ENCODE measurements at regions not wholly inside any gene's neighbourhood (a gene's known extent, or its start where the extent isn't known, plus 50 kb on each side); places are given as distances from the start of the nearest gene placed in this dataset.
A peak's percentile ranks its signal among the peaks of the same experiment; 100 is the strongest.

- no peaks in the 10 kb centered on the region for H3K36me3 ChIP-seq (ENCODE audit: low read depth)
- no peak for DNase-seq (ENCODE audit: low spot score)
- no peak for TF ChIP-seq CTCF (IDR thresholded peaks at IDR 0.05; ENCODE audit: poor library complexity, severe bottlenecking)
- H3K27me3 ChIP-seq (ENCODE audit: insufficient read depth, poor library complexity, severe bottlenecking), result peaks cover 3% of the 10 kb centered on the region
- 0 out of 3 replicates have a peak, but pooled peaks have one; percentile 22 for ATAC-seq (ENCODE audit: low read depth)
- peaks cover 20% of the 10 kb centered on the region for H3K4me1 ChIP-seq (ENCODE audit: insufficient read depth, poor library complexity, severe bottlenecking)
- no peak overlapping the region for H3K27ac ChIP-seq (ENCODE audit: poor library complexity, severe bottlenecking)
- H3K4me3 ChIP-seq (ENCODE audit: severe bottlenecking), result no peak overlapping the region
- H3K9me3 ChIP-seq (ENCODE audit: severe bottlenecking), result no peaks in the 10 kb centered on the region
Measured at GRCh38 chr16:66127459-66128370, 238.8 kb upstream of the CDH5 start.

GRCh38 chr16:66121466-66121865, 245.0 kb upstream of the CDH5 start:
- ATAC-seq (ENCODE audit: low read depth), result no peak
- DNase-seq (ENCODE audit: low spot score), result no peak
- no peak for TF ChIP-seq CTCF (IDR thresholded peaks at IDR 0.05; ENCODE audit: poor library complexity, severe bottlenecking)
- no peaks in the 10 kb centered on the region for H3K27me3 ChIP-seq (ENCODE audit: insufficient read depth, poor library complexity, severe bottlenecking)
- H3K4me3 ChIP-seq (ENCODE audit: severe bottlenecking), result no peak overlapping the region
- H3K27ac ChIP-seq (ENCODE audit: poor library complexity, severe bottlenecking), result no peak overlapping the region
- no peaks in the 10 kb centered on the region for H3K9me3 ChIP-seq (ENCODE audit: severe bottlenecking)
- H3K4me1 ChIP-seq (ENCODE audit: insufficient read depth, poor library complexity, severe bottlenecking), result no peaks in the 10 kb centered on the region
- no peaks in the 10 kb centered on the region for H3K36me3 ChIP-seq (ENCODE audit: low read depth)

GRCh38 chr16:66120656-66121055, 245.8 kb upstream of the CDH5 start:
- H3K4me1 ChIP-seq (ENCODE audit: insufficient read depth, poor library complexity, severe bottlenecking), result no peaks in the 10 kb centered on the region
- no peaks in the 10 kb centered on the region for H3K9me3 ChIP-seq (ENCODE audit: severe bottlenecking)
- H3K36me3 ChIP-seq (ENCODE audit: low read depth), result no peaks in the 10 kb centered on the region
- ATAC-seq (ENCODE audit: low read depth) (no peak), DNase-seq (ENCODE audit: low spot score) (no peak)
- no peak for TF ChIP-seq CTCF (IDR thresholded peaks at IDR 0.05; ENCODE audit: poor library complexity, severe bottlenecking)
- H3K27ac ChIP-seq (ENCODE audit: poor library complexity, severe bottlenecking), result no peak overlapping the region
- H3K4me3 ChIP-seq (ENCODE audit: severe bottlenecking), result no peak overlapping the region
- H3K27me3 ChIP-seq (ENCODE audit: insufficient read depth, poor library complexity, severe bottlenecking), result no peaks in the 10 kb centered on the region

- no peak for TF ChIP-seq CTCF (IDR thresholded peaks at IDR 0.05; ENCODE audit: poor library complexity, severe bottlenecking)
- ATAC-seq (ENCODE audit: low read depth) (no peak), DNase-seq (ENCODE audit: low spot score) (no peak)
- no peaks in the 10 kb centered on the region for H3K27me3 ChIP-seq (ENCODE audit: insufficient read depth, poor library complexity, severe bottlenecking)
- H3K4me1 ChIP-seq (ENCODE audit: insufficient read depth, poor library complexity, severe bottlenecking), result no peaks in the 10 kb centered on the region
- H3K9me3 ChIP-seq (ENCODE audit: severe bottlenecking), result no peaks in the 10 kb centered on the region
- H3K27ac ChIP-seq (ENCODE audit: poor library complexity, severe bottlenecking), result no peak overlapping the region
- no peaks in the 10 kb centered on the region for H3K36me3 ChIP-seq (ENCODE audit: low read depth)
- H3K4me3 ChIP-seq (ENCODE audit: severe bottlenecking), result no peak overlapping the region
Measured at GRCh38 chr16:66116163-66117002, 250.1 kb upstream of the CDH5 start.
